ENCODE measurements at regions not wholly inside any gene's neighbourhood (a gene's known extent, or its start where the extent isn't known, plus 50 kb on each side); places are given as distances from the start of the nearest gene placed in this dataset.

- peaks cover 27% of the 10 kb centered on the region for H3K36me3 Mint-ChIP-seq (ENCODE audit: unreplicated experiment)
- no peak overlapping the region for H3K4me3 Mint-ChIP-seq (ENCODE audit: unreplicated experiment)
- no peak overlapping the region for H3K27ac Mint-ChIP-seq (ENCODE audit: unreplicated experiment)
- H3K27me3 Mint-ChIP-seq (ENCODE audit: unreplicated experiment): peaks cover 3% of the 10 kb centered on the region
- peaks cover 12% of the 10 kb centered on the region for H3K4me1 Mint-ChIP-seq (ENCODE audit: low read depth, unreplicated experiment)
- no peak for DNase-seq
- TF ChIP-seq, protein P1, sequence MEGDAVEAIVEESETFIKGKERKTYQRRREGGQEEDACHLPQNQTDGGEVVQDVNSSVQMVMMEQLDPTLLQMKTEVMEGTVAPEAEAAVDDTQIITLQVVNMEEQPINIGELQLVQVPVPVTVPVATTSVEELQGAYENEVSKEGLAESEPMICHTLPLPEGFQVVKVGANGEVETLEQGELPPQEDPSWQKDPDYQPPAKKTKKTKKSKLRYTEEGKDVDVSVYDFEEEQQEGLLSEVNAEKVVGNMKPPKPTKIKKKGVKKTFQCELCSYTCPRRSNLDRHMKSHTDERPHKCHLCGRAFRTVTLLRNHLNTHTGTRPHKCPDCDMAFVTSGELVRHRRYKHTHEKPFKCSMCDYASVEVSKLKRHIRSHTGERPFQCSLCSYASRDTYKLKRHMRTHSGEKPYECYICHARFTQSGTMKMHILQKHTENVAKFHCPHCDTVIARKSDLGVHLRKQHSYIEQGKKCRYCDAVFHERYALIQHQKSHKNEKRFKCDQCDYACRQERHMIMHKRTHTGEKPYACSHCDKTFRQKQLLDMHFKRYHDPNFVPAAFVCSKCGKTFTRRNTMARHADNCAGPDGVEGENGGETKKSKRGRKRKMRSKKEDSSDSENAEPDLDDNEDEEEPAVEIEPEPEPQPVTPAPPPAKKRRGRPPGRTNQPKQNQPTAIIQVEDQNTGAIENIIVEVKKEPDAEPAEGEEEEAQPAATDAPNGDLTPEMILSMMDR (IDR thresholded peaks at IDR 0.05; ENCODE audit: partially characterized antibody, unreplicated experiment): no peak
- H3K9me3 Mint-ChIP-seq (ENCODE audit: unreplicated experiment): peaks cover 21% of the 10 kb centered on the region
These were observed 144.7 kb upstream of the IL12B start for GRCh38 chr5:159475026-159475425.

DNA sequence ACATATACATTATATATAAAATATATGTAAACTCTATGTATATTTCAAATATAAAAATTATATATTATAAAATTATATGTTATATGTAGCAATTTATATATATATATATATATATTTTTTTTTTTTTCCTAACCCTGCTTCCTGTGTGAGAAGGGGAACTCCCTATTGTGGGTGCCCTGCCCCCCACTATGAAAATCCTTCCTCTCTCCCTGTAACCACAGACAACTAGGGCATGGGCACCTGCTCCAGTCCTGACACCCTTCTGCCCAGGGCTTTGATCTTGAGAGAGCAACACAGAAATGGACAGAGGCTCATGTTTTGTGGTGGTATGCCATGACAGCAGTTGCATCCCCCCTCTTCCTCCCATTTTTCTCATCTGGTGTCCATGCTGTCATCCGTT lies 148.7 kb upstream of the IL12B start:
- H3K9me3 Mint-ChIP-seq (ENCODE audit: unreplicated experiment): peaks cover 10% of the 10 kb centered on the region
- no peak overlapping the region for H3K4me3 Mint-ChIP-seq (ENCODE audit: unreplicated experiment)
- H3K36me3 Mint-ChIP-seq (ENCODE audit: unreplicated experiment): peaks cover 21% of the 10 kb centered on the region
- H3K4me1 Mint-ChIP-seq (ENCODE audit: low read depth, unreplicated experiment): no peaks in the 10 kb centered on the region
- H3K27me3 Mint-ChIP-seq (ENCODE audit: unreplicated experiment): no peaks in the 10 kb centered on the region
- no peak for DNase-seq
- no peak overlapping the region for H3K27ac Mint-ChIP-seq (ENCODE audit: unreplicated experiment)
- TF ChIP-seq, protein P1 (IDR thresholded peaks at IDR 0.05; ENCODE audit: partially characterized antibody, unreplicated experiment): no peak

- TF ChIP-seq, protein P1 (IDR thresholded peaks at IDR 0.05; ENCODE audit: partially characterized antibody, unreplicated experiment): no peak
- peaks cover 6% of the 10 kb centered on the region for H3K36me3 Mint-ChIP-seq (ENCODE audit: unreplicated experiment)
- no peaks in the 10 kb centered on the region for H3K27me3 Mint-ChIP-seq (ENCODE audit: unreplicated experiment)
- H3K4me1 Mint-ChIP-seq (ENCODE audit: low read depth, unreplicated experiment): no peaks in the 10 kb centered on the region
- DNase-seq: no peak
- peaks cover 4% of the 10 kb centered on the region for H3K9me3 Mint-ChIP-seq (ENCODE audit: unreplicated experiment)
- H3K4me3 Mint-ChIP-seq (ENCODE audit: unreplicated experiment): no peak overlapping the region
- H3K27ac Mint-ChIP-seq (ENCODE audit: unreplicated experiment): no peak overlapping the region
These were observed 150.6 kb upstream of the IL12B start for GRCh38 chr5:159480849-159481248.

DNA sequence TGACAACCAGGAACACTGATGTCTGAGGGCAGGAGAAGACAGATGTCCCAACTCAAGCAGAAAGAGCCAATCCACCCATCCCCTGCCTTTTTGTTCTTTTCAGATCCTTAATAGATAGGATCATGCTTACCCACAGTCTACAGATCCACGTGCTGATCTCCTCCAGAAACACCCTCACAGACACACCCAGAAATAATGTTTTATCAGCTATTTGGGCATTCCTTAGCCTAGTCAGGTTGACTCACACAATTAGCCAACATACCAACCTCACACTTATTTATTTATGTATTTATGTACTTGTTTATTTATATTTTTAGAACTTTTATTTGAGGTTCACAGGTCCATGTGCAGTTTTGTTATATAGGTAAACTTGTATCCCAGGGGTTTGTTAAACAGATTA lies 151.5 kb upstream of the IL12B start:
- H3K27ac Mint-ChIP-seq (ENCODE audit: unreplicated experiment): no peak overlapping the region
- TF ChIP-seq, protein P1 (IDR thresholded peaks at IDR 0.05; ENCODE audit: partially characterized antibody, unreplicated experiment): no peak
- H3K9me3 Mint-ChIP-seq (ENCODE audit: unreplicated experiment): peaks cover 4% of the 10 kb centered on the region
- no peak for DNase-seq
- no peaks in the 10 kb centered on the region for H3K27me3 Mint-ChIP-seq (ENCODE audit: unreplicated experiment)
- no peak overlapping the region for H3K4me3 Mint-ChIP-seq (ENCODE audit: unreplicated experiment)
- no peaks in the 10 kb centered on the region for H3K36me3 Mint-ChIP-seq (ENCODE audit: unreplicated experiment)
- H3K4me1 Mint-ChIP-seq (ENCODE audit: low read depth, unreplicated experiment): no peaks in the 10 kb centered on the region

DNA sequence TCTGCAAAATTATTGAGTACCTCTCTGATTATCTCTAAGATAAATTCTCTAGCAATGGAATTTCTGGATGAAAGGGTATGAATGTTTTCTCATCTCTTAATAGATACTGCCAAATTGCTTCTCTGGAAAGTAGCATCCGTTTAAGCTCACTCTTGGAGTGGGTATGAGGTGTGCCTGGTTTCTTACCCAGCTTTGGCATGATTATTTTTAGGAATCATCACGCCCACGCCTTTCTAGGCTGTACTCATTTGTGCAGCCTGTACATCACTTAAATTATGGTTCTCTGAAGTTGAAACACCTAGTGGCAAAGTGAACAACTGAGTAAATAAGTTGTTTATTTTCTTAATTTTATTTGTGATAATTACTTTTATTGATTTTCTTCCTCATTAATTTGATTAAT lies 156.5 kb upstream of the IL12B start:
- TF ChIP-seq, protein P1 (IDR thresholded peaks at IDR 0.05; ENCODE audit: partially characterized antibody, unreplicated experiment): no peak
- no peak overlapping the region for H3K27ac Mint-ChIP-seq (ENCODE audit: unreplicated experiment)
- no peaks in the 10 kb centered on the region for H3K36me3 Mint-ChIP-seq (ENCODE audit: unreplicated experiment)
- H3K9me3 Mint-ChIP-seq (ENCODE audit: unreplicated experiment): no peaks in the 10 kb centered on the region
- H3K4me3 Mint-ChIP-seq (ENCODE audit: unreplicated experiment): no peak overlapping the region
- H3K4me1 Mint-ChIP-seq (ENCODE audit: low read depth, unreplicated experiment): no peaks in the 10 kb centered on the region
- H3K27me3 Mint-ChIP-seq (ENCODE audit: unreplicated experiment): no peaks in the 10 kb centered on the region
- no peak for DNase-seq
